ENCODE measurements at regions not wholly inside any gene's neighbourhood (a gene's known extent, or its start where the extent isn't known, plus 50 kb on each side); places are given as distances from the start of the nearest gene placed in this dataset.

DNA sequence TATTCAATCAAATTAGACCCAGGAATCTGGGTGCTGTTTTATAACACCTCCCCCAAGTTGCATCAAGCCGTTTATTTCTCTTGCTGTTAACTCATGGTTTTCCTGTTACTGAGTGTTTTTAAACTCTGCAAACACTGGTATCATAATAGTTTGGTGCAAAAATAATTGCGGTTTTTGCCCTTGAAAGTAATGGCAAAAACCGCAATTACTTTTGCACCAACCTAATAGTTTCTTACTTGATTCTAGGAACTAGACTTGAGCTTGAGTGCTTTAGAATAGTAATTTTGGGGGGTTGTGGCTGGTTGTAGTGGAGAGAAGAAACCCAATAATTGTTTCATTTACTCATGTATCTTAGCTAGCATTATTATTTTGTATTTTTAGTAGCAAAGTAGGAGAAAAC lies 156.6 kb downstream of the FHIP1A start (continued):
- TF ChIP-seq, protein P1, sequence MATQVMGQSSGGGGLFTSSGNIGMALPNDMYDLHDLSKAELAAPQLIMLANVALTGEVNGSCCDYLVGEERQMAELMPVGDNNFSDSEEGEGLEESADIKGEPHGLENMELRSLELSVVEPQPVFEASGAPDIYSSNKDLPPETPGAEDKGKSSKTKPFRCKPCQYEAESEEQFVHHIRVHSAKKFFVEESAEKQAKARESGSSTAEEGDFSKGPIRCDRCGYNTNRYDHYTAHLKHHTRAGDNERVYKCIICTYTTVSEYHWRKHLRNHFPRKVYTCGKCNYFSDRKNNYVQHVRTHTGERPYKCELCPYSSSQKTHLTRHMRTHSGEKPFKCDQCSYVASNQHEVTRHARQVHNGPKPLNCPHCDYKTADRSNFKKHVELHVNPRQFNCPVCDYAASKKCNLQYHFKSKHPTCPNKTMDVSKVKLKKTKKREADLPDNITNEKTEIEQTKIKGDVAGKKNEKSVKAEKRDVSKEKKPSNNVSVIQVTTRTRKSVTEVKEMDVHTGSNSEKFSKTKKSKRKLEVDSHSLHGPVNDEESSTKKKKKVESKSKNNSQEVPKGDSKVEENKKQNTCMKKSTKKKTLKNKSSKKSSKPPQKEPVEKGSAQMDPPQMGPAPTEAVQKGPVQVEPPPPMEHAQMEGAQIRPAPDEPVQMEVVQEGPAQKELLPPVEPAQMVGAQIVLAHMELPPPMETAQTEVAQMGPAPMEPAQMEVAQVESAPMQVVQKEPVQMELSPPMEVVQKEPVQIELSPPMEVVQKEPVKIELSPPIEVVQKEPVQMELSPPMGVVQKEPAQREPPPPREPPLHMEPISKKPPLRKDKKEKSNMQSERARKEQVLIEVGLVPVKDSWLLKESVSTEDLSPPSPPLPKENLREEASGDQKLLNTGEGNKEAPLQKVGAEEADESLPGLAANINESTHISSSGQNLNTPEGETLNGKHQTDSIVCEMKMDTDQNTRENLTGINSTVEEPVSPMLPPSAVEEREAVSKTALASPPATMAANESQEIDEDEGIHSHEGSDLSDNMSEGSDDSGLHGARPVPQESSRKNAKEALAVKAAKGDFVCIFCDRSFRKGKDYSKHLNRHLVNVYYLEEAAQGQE (IDR thresholded peaks at IDR 0.05; ENCODE audit: low read depth), result no peak
- TF ChIP-seq FOSL1 (IDR thresholded peaks at IDR 0.05; ENCODE audit: low read depth) (no peak), POLR2AphosphoS5 (IDR thresholded peaks at IDR 0.05; ENCODE audit: low read depth, low read length) (no peak), YY1 (IDR thresholded peaks at IDR 0.05; ENCODE audit: extremely low read depth, insufficient replicate concordance, low read depth, low read length) (no peak), ZFX (IDR thresholded peaks at IDR 0.05) (no peak), EZH2 (IDR thresholded peaks at IDR 0.05) (no peak)
- TF ChIP-seq, protein P2, sequence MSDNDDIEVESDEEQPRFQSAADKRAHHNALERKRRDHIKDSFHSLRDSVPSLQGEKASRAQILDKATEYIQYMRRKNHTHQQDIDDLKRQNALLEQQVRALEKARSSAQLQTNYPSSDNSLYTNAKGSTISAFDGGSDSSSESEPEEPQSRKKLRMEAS (IDR thresholded peaks at IDR 0.05), result no peak

DNA sequence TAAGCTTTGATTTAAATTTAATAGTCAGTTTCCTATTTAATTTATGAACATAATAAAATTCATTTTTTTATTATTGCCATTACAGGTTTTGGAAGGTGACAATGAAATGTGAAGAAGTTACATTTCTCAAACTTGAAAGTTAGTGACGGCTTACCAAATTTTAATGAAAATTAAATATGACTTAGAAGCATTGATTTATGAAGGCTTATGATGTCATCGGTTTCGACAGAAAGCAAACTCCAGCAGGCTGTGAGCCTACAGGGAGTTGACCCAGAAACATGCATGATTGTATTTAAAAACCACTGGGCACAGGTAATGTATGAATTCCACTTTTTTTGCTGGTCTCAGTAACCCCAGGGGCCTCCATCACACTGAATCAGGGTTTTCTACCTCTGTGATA lies 157.1 kb downstream of the FHIP1A start:
- DNase-seq (ENCODE audit: low read depth, low spot score) (no peak), ATAC-seq (no peak)
- intact Hi-C loops (cut with micrococcal nuclease), result no loop called here
- H3K27me3 ChIP-seq (ENCODE audit: insufficient read depth, low read length), result no peaks in the 10 kb centered on the region
- H2AFZ ChIP-seq (ENCODE audit: low read depth, low read length, poor library complexity, severe bottlenecking), result no peak overlapping the region
- no peaks in the 10 kb centered on the region for H3K9me3 ChIP-seq (ENCODE audit: control insufficient read depth in 1 of 2, insufficient read depth in 1 of 2, low read depth in 1 of 2, low read length in 2 of 2)
- CTCF ChIA-PET, result no interaction called here
- H3K9ac ChIP-seq (ENCODE audit: low read length), result no peak overlapping the region
- no peak overlapping the region for H3K27ac ChIP-seq (ENCODE audit: low read depth, low read length)
- H3K4me2 ChIP-seq (ENCODE audit: low read length), result no peak overlapping the region
- H3K79me2 ChIP-seq (ENCODE audit: insufficient read depth, low read length), result no peaks in the 10 kb centered on the region
- no TSS peak for BruUV-seq (replicated peaks)
- H4K20me1 ChIP-seq (ENCODE audit: insufficient read depth), result no peaks in the 10 kb centered on the region
- H3K4me3 ChIP-seq (replicated peaks in 1 of 2; ENCODE audit: low read depth in 1 of 2, low read length in 2 of 2), result no peak overlapping the region
- no peaks in the 10 kb centered on the region for H3K4me1 ChIP-seq (ENCODE audit: control insufficient read depth in 1 of 2, insufficient read depth in 2 of 2, low read length in 2 of 2)
- POLR2A ChIA-PET, result no interaction called here
- H3K36me3 ChIP-seq (ENCODE audit: control insufficient read depth in 1 of 2, insufficient read depth in 2 of 2, low read length in 2 of 2), result no peaks in the 10 kb centered on the region
- RAD21 ChIA-PET (ENCODE audit: low non-redundant PET in 1 of 2, low total read pairs in 2 of 2, uncharacterized antibody in 2 of 2, unreplicated experiment in 2 of 2), result no interaction called here
- no peaks in the 10 kb centered on the region for H3K9me2 ChIP-seq (ENCODE audit: insufficient read depth)
- TF ChIP-seq, protein P3, sequence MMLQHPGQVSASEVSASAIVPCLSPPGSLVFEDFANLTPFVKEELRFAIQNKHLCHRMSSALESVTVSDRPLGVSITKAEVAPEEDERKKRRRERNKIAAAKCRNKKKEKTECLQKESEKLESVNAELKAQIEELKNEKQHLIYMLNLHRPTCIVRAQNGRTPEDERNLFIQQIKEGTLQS (IDR thresholded peaks at IDR 0.05), result no peak
- TF ChIP-seq EGR1 (IDR thresholded peaks at IDR 0.05; ENCODE audit: low read depth) (no peak), POLR2AphosphoS5 (IDR thresholded peaks at IDR 0.05; ENCODE audit: low read depth, low read length) (no peak), EZH2phosphoT487 (IDR thresholded peaks at IDR 0.05; ENCODE audit: borderline replicate concordance) (no peak), TCF7L2 (IDR thresholded peaks at IDR 0.05; ENCODE audit: borderline replicate concordance, extremely low read depth, insufficient read depth, insufficient read length) (no peak), SRF (IDR thresholded peaks at IDR 0.05; ENCODE audit: low read depth) (no peak), POLR2A (IDR thresholded peaks at IDR 0.05; ENCODE audit: borderline replicate concordance, extremely low read depth, insufficient read depth, insufficient read length) (no peak), ELF1 (IDR thresholded peaks at IDR 0.05; ENCODE audit: borderline replicate concordance, low read depth) (no peak), EZH2 (IDR thresholded peaks at IDR 0.05) (no peak), SP1 (IDR thresholded peaks at IDR 0.05; ENCODE audit: low read depth) (no peak), ZNF274 (IDR thresholded peaks at IDR 0.05; ENCODE audit: low read depth, low read length) (no peak)
- TF ChIP-seq, protein P1 (IDR thresholded peaks at IDR 0.05; ENCODE audit: low read depth), result no peak
- TF ChIP-seq, protein P4, sequence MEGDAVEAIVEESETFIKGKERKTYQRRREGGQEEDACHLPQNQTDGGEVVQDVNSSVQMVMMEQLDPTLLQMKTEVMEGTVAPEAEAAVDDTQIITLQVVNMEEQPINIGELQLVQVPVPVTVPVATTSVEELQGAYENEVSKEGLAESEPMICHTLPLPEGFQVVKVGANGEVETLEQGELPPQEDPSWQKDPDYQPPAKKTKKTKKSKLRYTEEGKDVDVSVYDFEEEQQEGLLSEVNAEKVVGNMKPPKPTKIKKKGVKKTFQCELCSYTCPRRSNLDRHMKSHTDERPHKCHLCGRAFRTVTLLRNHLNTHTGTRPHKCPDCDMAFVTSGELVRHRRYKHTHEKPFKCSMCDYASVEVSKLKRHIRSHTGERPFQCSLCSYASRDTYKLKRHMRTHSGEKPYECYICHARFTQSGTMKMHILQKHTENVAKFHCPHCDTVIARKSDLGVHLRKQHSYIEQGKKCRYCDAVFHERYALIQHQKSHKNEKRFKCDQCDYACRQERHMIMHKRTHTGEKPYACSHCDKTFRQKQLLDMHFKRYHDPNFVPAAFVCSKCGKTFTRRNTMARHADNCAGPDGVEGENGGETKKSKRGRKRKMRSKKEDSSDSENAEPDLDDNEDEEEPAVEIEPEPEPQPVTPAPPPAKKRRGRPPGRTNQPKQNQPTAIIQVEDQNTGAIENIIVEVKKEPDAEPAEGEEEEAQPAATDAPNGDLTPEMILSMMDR (IDR thresholded peaks at IDR 0.05 in 2 of 3, conservative IDR thresholded peaks at IDR 0.05 in 1 of 3; ENCODE audit: borderline replicate concordance in 1 of 3, insufficient read depth in 1 of 3, low read depth in 2 of 3, low read length in 2 of 3), result no peak
